ENCODE measurements at regions not wholly inside any gene's neighbourhood (a gene's known extent, or its start where the extent isn't known, plus 50 kb on each side); places are given as distances from the start of the nearest gene placed in this dataset.

GRCh38 chr14:89600950-89601826 is 184.2 kb upstream of the FOXN3 start:
- DNase-seq: no peak

DNA sequence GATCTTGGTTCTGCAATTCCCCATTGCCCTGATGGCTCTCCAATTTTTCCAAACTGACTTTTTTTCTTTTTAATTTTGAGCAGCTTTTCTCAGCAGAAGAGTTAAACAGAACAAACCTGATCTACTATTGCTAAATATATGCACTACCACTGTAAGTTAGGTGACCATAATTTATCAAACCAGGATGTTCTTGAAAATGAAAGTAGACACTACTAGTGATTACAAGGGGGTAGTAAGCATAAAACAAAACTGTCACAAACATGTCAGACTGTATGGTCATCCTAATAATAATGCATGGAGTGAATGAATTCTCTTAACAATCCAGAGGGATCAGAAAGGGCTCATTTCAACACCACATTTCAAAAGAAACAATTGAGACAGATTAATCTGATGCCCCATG is 183.0 kb upstream of the FOXN3 start:
- DNase-seq: no peak

GRCh38 chr14:89598548-89599186 is 181.6 kb upstream of the FOXN3 start:
- DNase-seq: no peak

GRCh38 chr14:89592961-89593360 is 175.9 kb upstream of the FOXN3 start:
- DNase-seq: no peak

DNA sequence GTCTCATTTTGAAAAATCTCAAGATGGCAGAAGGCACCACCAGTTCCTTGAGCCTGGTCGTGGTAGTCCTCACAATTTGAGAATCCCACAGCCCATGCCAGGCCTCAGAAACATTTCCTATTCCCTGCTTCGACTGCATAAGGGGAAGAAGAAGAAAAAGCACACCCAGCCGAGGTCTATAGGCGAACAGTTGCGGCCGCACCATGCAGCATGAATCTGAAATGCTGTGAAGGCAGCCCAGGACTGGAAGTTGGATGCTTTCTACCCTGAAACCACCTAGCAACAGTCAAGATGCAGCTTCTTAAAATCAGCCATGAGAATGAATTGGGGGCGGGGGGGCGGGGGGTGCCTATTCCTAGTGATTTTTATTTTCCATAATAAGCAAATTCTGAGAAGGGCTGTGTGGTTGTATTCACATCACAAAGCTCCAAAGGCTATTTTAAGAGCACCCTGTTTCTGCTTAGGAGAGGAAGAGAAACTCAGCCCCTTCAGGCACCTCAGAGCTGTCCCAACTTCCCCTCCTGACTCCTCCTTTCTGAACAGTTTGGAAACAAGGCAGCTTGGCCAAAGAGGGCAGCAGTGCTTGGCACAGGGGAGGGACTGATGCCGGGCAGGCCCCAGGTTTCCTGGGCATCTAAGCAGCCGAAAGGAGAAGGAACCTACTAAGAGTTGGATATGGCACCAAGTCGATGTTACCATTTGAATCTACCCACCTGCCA is 172.5 kb upstream of the FOXN3 start:
- no peak for DNase-seq

DNA sequence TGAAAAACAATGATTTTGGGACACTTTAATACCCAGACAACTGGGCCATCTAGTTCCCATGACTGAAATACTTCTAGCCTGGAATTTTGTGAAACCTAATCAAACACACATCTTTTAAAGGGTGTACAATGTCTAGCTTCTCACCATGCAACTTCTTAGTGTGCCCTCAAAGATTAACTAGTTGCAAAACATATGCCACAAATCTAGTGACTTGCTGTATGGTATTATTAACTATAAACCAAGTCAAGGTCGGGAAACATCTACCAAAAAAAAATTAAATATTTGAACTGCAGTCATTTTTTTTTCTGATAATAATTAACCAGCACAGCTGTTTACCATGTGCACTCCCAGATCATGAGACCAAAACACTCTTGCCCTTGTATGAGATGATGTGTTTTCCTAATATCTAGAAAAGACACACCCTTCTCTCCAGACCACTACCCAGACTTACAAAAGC is 171.8 kb upstream of the FOXN3 start:
- no peak for DNase-seq

DNA sequence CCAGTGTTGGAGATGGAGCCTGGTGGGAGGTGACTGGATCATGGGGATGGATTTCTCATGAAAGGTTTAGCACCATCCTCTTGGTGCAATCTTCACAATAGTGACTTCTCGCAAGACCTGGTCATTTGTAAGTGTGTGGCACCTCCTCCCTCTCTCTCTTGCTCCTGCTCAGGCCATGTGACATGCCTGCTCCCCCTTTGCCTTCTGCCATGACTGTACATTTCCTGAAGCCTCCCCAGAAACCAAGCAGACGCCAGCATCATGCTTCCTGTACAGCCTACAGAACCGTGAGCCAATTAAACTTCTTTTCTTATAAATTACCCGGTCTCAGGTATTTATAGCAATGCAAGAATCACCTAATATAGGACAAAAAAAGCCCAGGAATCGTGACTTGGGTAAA is 171.0 kb upstream of the FOXN3 start:
- DNase-seq: no peak

DNA sequence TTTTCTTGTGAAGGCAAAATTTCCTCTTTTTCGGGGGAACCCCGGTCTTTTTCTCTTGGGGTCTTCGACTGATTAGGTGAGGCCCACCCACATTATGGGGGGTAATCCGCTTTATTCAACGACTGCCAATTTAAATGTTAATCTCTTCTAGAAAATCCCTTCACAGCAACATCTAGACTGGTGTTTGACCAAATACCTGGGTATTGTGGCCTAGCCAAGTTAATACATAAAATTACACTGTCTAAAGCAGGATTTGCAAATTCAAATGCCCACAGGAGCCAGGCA is 170.0 kb upstream of the FOXN3 start:
- no peak for DNase-seq

GRCh38 chr14:89586258-89587135 is 169.5 kb upstream of the FOXN3 start:
- no peak for DNase-seq

DNA sequence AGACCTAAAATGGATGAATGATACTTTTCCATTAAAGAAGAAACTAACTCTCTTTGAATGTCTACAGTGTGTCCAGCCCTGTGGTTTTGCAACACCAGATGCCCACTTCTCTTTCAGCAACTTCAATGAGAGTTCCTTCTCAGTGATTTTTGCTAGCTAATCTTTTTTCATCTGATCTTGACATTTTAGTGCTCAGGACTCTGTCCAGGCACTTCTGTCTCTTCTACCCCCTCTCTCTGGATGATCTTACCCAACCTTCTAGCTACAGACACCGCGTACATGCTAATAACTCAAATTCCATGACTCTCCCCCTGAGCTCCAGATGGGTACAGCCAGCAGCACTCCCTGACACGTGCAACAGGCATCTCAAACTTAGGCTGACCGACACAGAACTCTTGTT is 161.1 kb upstream of the FOXN3 start:
- no peak for DNase-seq

GRCh38 chr14:89576960-89577359 is 159.9 kb upstream of the FOXN3 start:
- no peak for DNase-seq

DNA sequence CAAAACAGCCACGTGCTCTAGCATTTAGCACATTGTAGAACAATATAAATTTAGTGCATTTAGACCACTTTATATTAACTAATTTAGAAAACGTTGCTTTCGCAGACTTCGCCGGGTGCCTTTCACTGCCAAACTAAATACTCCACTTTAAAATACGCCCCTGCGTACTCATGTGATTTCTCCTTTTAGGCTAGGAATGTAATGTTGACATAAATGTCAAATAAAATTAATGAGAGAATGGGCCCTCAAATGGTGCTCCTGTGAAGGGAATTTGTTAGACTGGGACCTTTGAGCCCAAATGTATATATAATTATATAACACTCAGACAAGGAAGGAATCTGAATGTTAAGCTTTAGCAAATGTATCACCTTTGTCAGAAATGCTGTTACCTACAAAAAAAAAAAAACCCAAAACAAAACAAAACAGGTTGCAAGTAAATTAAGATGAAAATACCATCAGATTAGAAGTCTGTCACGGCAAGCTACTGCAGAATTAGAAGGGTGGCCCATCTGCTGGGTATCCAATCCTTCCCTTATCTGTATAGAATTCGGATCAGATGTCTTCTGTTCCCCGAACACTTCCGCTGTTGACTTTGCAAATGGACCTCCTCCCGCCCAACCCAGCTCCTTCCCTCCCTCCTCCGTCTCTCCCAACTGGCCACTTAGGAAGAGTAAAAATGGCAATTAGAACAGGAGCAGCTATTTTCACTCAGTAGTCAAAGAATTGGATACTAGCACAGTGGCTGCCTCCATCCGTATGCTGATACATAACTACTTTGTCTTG is 159.3 kb upstream of the FOXN3 start:
- DNase-seq: no peak

DNA sequence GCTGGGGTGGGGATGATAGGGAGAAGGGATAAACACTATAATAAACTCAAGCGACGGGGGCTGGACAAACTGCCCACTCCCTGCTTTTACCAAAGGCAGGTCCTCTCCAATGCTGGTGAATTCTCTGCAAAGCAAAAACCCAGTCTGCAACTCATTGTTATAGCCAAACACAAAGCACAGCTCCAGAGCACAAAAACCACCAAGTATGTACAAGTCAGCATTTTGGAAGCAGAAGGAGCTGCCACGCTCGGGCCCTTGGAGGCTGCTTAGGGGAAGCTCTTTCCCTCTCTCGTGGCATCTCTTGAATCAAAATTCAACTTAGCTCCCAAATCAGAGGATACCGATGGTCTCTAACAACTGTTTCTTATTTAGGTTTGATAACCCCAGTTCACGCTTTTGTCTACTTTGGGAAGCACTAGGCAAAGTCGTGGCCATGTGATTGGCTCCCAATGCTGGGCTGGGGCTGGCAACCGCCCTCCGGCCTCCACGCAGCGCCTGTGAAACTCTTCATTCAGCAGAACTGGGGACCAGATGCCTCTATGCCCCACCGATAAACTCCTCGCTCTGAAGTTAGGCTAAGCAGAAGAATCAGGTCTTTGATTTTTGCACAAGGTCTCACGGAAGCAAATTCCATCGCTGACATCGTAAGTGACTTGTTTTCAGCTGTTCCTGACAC is 158.5 kb upstream of the FOXN3 start:
- DNase-seq: no peak

- no peak for DNase-seq
Observed at GRCh38 chr14:89574420-89574819, 157.4 kb upstream of the FOXN3 start.

DNA sequence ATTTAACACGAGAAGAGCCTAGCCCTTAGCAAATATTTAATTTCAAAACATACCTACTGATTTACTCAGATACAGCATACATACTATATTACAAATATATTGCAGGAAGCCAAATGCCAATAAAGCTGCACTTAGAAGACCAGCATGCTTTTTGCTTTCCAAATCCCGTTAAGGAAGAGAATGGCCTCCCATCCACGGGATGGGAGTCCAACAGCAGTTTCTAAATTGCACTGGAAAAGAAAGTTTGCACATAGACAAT is 156.3 kb upstream of the FOXN3 start:
- DNase-seq: no peak

DNA sequence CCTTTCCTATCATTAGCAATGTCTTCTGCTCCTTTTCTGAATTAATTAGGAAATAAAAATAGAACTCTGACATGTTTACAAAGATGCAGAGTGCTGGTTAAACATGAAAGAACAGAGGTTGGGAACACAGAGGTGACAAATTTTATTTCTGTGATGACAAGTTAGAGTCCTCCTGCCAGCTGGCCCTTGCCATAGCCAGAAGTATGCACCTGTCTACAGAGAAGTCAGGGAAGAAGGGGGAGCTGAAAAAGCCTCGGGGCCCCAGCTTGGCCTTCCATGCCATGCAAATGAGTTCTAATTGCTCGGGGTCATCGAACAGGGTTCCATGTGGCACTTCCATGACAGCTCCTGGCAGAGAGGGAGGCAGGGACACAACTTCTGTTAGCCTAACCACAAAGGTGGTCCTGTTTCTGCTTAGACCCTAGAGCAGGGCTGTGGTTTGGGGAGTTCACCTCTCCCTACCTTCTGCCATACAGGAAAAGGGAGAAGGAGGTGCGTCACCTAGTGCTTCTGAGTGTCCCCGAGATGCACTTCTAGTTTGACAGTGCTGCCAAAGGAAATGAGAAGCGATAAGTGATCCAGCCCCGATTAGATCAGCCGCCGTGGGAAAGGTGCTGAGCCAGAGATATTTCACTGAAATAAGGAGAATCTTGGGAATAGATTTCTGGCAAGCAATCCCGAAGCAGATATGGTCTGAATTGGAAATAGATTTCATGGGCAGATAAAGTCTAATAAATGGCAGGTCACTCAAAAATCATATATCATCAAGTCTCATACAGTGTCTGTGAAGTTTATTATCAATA is 155.8 kb upstream of the FOXN3 start:
- DNase-seq: no peak

DNA sequence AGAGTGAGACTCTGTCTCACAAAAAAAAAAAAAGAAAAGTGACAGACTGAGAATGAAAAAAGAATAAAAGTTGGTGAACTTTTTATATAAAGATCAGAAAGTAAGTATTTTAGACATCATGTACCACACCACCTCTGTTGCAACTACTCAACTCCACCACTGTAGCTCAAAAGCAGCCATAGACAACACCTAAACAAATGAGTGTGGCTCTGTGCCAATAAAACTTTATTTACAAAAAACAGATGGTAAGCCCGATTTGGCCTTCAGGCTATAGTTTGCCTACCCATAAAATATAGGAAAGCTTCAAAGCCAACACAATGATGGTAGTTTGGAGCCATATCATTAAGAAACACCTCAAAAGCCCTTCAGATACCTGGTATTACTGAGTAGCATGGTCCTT is 154.5 kb upstream of the FOXN3 start:
- DNase-seq: no peak

GRCh38 chr14:89566644-89567415 is 149.8 kb upstream of the FOXN3 start:
- no peak for DNase-seq

- no peak for DNase-seq
Observed at GRCh38 chr14:89566180-89566579, 149.1 kb upstream of the FOXN3 start.

DNA sequence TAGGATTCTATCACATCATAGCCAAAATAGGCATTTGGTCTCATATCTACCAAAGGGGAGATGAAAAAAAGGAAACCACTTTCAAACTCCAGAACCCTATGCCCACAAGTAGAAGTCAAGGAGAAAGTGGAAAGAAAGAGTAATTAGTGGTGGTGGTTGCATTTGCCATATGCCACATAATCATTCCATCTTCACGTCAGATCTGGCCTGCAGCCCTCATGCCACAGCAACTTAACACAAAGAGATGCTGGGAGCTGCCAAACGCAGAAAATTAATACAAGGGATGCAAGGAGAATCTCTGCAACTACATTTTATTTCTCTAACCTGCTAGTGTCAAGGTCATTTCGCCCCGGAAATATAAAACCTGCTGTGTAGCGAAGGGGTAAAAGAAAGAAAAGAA is 148.6 kb upstream of the FOXN3 start:
- DNase-seq: no peak

Measured in effector CD8-positive, alpha-beta T cell (primary cell).